HG02970 (cell line): ENCODE measurements at regions not wholly inside any gene's neighbourhood (a gene's known extent, or its start where the extent isn't known, plus 50 kb on each side); places are given as distances from the start of the nearest gene placed in this dataset.

ENCODE experiments used
- ATAC-seq: cut with Tn5 transposase; IDR thresholded peaks from one replicate; pipeline ENCODE4 v1.9.1; 2021; ENCODE audit warnings: mild to moderate bottlenecking, moderate library complexity, moderate number of reproducible peaks; ENCODE audit not compliant: unreplicated experiment, low FRiP score

DNA sequence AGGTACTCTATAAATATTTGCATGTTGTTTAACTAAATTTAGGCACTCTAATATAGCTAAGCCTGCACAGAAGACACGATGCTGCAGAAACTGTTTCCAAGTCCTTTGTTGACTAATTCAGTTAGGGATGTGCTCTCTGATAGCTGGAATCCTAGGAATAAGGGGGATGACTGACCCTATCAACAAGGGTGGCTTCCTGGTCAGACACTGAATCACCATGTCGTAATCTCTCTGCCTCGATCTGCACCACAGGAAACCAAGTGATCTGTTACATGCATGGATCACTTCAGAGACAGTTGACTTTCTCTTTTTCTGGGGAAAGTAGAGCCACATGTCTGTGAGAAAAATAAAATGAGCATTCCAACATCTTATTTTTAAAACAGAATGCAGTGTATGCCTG, 169.1 kb downstream of the GUCY2F start:
- ATAC-seq: no peak

DNA sequence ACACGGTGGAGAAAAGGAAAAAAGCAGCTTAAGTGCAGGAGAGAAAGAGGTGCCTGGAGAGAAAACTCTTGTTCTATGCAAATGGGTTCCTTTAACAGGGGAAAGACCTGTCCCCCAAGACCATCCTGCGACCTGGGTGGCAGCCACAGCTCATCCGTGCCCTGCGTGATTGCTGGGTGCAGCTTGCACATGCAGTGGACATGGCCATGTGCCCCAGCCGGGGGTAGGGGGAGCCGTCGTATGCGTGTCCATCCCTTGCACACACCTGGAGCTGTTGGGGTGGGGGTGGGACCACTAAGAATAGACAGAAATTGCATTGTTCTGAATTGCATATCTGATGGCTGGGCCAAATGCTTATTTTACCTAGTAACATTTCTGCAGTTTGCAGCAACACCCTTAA, 171.9 kb downstream of the GUCY2F start:
- no peak for ATAC-seq

DNA sequence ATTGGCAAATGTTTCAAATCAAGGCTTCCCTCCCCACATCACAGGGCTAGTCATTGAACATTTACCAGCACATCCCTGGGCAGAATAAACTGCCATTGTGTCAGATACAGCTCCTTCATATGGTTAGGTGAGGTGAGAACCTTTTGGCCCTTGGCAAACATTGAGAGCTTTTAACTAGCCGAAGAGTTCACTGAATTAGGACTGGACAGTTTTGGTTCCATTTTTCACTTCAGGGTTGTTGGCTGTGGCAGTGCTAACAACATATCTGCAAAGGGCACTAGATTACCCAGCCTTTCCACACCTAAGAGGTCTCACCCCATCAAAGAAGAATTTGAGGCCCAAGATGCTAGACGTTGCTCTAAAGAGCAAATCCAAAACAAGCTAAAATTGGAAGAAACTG, 180.7 kb downstream of the GUCY2F start:
- ATAC-seq: no peak

DNA sequence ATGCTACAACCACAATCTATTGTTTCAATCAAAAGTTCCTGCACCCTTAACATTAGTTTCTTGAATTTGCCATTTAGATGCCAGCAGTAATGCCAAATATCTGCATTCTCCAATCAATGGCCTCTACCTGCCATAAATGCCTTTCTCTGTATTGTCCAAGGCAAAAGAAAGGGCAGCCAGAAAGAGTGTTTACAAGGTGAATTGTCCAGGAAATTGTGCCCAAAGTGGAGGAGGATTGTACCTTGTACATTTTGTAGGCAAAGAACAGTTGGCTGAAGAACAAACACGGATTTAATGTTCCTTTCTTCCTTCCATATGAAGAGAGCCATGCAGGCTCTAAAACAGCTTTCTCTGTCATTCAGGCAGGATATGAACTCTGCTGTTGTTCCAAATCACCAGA, 181.5 kb downstream of the GUCY2F start:
- ATAC-seq: no peak

DNA sequence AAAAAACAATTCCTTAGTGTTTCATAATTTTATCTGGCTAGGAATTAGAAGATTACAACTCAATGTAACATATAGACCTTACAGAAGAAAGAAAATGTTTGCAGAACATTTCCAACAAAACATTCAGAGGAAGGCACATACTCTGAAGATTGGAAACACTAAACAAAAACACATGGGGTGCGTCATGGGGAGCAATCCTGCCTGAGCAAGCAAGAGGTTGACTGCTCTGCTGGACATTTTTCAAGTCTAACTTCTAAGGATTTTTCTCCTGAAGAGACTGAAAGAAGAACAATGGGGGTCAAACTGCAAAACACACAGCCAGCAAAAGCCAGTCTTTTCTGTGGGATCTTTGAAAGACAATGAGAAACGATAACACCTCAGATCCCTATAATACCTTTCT, 182.8 kb downstream of the GUCY2F start:
- ATAC-seq: no peak

DNA sequence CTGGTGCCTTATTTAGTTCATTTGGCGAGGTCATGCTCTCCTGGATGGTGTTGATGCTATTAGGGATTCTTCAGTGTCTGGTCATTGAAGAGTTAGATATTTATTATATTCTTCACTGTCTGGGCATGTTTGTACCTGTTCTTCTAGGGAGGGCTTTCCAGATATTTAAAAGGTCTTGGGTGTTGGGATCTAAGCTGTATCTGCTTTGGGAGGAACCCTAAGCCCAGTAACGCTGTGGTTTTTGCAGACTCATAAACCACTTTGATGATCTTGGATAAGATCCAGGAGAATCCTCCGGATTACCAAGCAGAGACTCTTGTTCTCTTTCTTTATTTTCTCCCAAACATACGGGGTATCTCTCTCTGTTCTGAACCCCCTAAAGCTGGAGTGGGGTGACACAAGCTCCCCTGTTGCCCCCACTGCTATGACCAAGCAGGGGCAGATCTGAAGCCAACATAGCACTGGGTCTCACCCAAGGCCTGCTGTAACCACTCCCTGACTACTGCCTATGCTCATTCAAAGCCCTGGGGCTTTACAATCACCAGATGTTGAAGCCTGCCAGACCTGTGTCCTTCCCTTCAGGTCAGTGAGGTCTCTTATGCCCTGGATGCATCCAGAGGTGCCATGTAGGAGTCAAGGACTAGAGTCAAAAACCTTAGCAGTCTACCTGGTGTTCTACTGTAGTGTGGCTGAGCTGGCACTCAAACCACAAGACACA, 187.6 kb downstream of the GUCY2F start:
- ATAC-seq: no peak

DNA sequence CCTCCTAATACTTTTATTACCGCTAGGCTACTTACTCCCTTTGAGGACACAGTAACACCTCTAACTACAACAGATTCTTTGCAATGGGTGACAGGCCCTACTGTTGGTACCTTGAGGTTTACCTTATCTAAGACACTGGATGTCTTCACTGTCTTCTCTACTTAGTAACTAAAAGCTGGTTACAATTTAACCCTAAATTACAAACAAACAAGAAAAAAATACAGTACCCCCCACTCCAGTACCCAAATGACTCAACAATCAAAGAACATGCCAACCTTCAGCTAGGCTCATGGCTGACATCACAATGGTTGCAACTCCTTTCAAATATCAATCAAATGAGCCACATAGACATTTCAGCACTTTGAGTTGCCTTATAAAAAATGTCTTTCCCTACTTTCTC, 198.0 kb downstream of the GUCY2F start:
- no peak for ATAC-seq

DNA sequence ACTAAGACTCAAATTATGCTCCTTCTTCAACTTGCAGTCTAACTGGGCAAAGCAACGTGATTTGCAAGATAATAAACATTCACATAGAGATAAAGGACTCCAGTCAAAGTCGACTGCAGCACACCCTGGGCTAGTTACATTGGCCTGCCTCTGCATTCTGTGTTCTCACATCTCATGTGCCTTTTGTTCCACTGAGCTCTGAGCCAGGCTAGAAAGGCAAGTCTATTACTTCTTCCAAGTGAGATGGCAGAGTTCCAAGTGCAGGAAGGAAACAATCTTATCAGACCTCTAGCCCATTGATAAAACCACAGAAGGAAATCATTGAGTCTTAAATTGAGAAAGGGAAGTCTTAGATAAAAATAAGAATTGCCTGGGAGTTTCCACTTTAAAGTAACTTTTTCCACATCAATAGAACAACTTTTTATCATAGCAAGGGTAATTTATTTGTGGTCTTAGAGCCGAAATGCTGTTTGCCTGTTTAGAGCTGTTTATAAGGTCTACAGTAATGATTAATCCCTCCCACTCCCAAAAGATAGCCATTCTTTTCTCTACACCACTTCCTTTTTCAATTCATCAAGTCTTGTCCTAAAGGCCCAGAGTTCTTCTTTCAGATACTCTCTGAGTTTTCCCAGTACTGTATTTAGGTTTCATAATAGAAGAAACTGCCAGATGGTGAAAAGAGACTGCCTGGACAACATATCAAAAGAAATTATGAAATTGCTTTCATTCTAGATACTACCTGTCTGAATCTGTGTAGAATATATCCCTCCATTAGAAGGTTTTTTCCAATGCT, 200.2 kb downstream of the GUCY2F start:
- ATAC-seq: no peak

DNA sequence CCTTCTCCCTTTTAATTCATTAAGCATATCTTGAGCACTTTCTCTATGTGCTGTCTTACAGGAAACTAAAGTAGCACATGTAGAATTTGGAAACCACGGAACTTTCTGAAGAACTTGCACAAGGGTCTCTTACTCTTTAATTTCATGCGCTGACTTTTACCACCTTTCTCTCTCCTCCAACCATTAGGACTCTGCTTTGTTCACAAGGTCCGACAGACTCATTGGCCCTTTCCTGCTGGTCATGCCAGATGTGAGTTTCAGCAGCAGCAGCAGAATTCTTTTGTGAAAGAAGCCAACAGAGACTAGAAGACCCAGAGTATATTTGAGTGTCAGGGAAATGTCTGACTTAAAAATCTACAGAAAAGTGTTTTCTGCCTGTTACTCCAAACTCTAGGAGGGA, 207.1 kb downstream of the GUCY2F start:
- ATAC-seq: no peak

DNA sequence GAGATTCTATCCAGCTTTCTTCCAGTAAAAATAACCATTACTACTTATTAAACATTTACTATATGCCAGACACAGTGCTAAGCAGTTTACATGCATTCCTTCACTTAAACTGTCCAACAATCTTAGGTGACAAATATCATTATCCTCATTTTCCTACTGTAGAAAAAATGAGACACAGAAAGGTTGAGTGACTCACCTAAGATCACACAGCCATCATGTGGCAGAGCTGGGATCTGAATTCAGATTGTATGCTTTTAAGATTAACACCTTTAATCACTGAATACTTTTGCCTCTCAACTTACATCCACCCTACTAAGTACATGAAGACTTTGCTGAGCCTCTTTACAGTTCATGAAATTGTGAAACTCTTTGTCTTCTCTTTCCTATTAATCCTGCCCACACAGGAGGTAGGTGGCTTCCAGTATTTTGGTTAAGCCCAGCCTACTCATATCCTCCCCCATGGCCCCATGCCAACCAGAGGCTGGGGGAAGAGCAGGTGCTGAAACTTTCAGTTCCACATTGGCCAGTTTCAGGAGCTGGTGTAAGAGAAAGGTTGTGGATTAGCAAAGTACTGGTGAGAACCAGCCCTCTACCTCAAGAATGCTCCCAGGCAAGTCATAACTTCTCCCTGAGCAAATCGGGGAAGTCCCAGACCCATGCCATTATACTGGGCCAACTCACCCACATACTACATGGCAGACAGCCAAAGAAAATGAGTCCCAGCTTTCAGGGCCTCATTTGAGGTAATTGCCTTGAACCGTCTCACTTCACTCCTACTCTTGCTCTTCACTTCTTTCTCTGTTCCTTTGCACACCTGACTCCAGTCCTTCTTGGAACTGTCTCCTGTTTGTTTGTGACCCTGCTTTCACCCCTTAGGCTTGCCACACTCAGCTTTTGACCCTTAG, 211.1 kb downstream of the GUCY2F start:
- ATAC-seq: peak; percentile 99

DNA sequence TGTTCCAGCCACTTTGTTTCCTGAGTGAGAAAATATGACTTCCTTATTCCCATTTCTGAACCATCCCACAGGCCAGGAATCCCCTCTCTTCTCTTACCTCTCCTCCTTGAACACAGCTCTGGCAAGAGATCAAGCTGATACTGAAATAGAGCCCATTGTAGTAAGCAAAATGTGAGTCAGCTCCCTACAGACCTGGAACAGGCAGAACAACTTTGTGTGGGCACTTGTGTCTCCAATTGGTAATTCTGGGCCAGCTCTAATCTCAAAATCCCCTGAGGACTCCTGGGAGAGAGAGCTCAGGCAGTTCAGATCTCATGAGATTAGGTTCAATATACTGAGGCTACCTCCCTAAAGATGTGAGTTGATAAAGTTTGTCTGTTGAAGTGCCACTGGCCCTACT, 213.5 kb downstream of the GUCY2F start:
- ATAC-seq: no peak

DNA sequence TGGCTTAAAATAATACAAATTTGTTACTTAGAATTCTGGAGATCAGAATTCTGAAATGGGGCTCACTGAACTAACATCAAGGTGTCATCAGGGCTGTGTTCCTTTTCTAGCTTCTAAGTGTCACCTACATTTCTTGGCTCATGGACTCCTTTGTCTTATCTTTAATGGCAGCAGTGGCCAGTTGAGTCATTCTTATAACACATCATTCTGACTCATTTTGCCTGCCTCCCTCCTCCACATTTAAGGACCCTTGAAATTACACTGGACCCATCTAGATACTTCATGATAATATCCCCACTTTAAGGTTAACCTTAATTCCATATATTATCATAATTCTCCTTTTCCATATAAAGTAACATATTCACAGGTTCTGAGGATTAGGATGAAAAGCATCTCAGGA, 215.9 kb downstream of the GUCY2F start:
- ATAC-seq: no peak

DNA sequence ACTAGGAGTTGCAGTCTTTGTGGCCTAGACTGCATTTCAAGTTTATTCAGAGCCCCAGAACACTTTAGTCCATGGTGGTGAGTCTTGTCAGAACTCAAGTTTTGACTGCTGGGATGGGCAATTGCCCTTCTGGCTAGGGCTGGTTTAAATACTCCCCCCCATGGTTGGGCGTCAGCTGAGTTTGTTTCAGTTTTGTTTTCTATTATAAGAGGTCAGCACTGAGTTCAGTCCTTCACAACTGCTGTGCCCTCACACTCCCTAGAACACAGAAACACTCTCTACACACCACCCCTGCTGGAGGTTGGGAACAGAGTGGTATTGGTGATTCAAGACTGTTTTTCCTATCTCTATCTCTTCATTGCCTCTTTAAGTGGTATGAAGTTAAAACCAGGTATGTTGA, 217.0 kb downstream of the GUCY2F start:
- ATAC-seq: no peak

DNA sequence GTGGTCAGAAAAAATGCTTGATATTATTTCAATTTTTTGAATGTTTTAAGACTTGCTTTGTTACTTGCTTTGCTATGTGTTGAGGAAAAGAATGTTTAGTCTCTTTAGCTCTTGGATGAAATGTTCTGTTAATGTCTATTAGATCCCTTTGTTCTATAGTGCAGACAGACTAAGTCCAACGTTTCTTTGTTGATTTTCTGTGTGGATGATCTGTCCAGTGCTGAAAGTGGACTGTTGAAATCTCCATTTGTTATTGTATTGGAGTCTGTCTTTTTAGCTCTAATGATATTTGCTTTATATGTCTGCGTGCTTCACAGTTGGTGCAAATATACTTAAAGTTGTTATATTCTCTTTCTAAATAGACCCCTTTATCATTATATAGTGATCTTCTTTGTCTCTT, 220.6 kb downstream of the GUCY2F start:
- ATAC-seq: no peak

DNA sequence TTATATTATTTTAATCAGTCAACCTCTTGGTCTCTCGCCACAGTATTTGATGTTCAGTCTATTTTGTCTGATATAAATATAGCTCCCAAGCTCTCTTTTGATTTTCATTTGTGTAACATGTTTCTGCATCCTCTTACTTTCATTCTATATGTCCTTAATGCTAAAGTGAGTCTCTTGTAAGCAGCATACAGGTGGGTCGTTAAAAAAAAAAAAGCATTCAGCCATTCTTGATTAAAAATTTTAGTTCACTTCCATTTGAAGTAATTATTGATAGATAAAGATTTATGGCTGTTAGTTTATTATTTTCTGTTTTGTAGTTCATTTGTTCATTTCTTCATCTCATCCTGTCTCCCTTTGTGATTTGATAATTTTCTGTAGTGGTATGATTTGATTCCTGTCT, 229.1 kb downstream of the GUCY2F start:
- ATAC-seq: no peak

DNA sequence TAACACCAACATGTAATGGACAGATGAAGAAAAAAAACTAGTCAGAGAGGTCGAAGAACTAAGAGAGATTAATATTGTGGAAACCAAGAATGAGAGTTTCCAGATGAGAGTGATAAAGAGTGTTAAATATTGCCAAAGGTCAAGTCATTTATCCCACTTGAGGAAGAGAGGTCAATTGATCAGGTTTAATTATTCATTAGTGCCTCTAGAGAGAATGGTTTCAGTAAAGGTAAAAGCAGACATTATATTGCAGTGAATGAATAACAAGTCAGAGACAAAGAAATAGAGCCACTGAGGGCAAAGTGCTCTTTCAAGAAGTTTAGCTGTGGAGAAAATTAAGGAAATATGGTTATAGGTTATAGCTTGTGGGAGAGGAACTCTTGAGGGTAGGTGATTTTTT, 263.1 kb downstream of the GUCY2F start:
- ATAC-seq: no peak

DNA sequence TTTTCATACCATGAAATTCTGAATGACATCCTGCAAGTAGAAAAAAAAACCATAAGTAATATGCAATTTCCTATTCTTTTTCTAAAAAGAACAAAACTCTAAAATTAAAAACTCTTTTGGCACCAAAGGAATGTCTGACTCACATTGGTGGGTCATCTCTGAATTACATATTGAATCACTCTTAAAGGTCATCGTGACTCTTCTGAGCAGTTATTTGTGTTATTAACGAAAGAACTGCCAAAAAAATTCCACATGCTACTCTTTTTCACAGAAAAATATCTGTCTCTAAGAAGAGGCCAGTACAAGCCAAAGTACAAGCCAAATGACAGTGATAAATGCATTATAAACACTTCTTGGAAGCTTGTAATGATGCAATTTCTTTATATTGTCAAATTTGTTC, 282.2 kb downstream of the GUCY2F start:
- ATAC-seq: no peak

DNA sequence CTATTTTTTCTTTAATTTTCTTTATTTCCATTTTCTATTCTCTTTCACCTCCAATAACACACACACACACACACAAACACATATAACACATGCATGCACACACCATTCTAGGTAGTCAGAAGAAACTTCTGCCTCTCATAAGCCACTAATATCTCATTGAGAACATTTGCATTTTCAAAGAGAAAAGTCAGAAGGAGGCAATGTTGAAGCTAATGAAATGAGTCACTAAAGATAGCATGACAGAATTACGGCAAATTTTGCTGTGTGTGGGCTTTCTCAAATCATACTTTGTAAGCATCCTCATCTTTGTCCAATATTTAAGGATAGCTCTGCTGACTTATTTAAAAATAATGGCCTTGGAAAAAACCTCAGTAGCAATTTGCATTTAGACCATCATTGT, 291.3 kb downstream of the GUCY2F start:
- no peak for ATAC-seq

DNA sequence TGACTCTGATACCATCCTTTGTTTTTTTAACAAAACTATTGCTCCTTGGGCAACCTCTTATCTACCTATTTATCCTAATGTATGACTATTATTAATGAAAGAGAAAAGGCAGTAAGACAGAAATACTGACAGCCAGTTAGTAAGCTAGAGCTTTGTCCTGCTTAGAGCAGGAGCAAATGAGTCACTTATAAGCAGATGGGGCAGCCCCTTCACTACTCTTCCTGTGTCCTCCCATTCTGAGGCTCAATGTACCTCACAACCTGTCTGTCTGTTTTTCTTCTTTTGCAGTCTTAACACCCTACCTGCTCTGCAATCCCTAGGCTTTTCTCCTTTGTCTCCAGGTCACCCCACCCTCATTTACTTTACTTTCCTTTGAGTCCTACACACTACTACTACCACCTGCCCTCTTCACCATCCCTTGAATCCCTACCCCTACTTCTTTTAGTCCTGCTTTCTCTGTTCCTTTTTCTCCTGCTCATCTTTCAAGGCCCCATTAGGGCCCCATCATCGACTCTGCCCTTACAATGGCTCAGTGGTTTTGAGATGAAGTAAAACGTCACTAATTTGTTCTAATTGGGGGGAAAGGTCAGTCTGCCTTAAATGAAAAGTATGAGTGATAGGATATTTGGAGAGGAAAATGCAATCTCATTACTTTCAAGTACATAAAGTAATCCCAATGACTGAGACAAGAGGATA, 294.3 kb downstream of the GUCY2F start:
- peak; percentile 74 for ATAC-seq

DNA sequence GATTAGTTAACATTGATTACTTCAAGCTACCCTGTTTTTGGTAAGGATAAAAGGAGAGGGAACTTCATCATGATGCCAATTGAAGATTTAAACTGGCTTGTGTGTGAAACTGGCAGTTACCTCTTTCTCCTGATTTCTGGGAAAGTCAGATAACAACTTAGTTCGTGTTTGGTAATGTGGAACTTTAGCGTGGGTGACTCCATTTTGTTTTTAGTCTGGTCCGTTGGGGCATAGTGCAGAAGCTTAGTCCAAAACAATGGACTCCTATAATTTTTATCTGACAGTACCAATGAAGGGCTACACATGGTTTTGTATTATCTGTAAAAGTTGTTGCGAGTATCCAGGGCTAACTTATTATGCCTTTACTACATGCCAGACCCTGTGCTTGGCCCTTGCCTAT, 294.9 kb downstream of the GUCY2F start:
- ATAC-seq: no peak
